Thyroid gland (tissue), 4 donors: ENCODE measurements at regions not wholly inside any gene's neighbourhood (a gene's known extent, or its start where the extent isn't known, plus 50 kb on each side); places are given as distances from the start of the nearest gene placed in this dataset.
"Not testable (repeated sequence)": the region's sequence is repeated elsewhere in the genome, so short reads cannot be mapped to it uniquely, and the experiment has no call there.

ENCODE experiments used
- DNase-seq, 2 donors: peaks; one replicate each; pipeline ENCODE4 v3.0.0-alpha.2; 2019
- H3K27ac ChIP-seq, 3 donors: fragments of 200-600 bp; sonication (generic); 1 replicate in 2 of 3; 2 replicates in 1 of 3; pipeline ENCODE4 v1.5.1; 2016 to 2019; ENCODE audit warnings: mild to moderate bottlenecking in 1 of 3, moderate library complexity in 1 of 3
- H3K27me3 ChIP-seq: fragments of 200-600 bp; sonication (generic); one replicate; pipeline ENCODE4 v1.5.1; 2019
- H3K36me3 ChIP-seq, 2 donors: fragments of 200-600 bp; sonication (generic); one replicate each; pipeline ENCODE4 v1.5.1; 2016 to 2019
- H3K4me1 ChIP-seq, 2 donors: fragments of 200-600 bp; sonication (generic); one replicate each; pipeline ENCODE4 v1.5.1; 2017 to 2019
- H3K4me3 ChIP-seq, 3 donors: fragments of 200-600 bp; sonication (generic); replicated peaks in 1 of 3; 1 replicate in 2 of 3; 2 replicates in 1 of 3; pipeline ENCODE4 v1.5.1; 2016; ENCODE audit warnings: mild to moderate bottlenecking in 1 of 3
- H3K9me3 ChIP-seq: fragments of 200-600 bp; sonication (generic); one replicate; pipeline ENCODE4 v1.5.1; 2017
- CTCF ChIP-seq, 6 experiments: fragments of 200-600 bp in 3 of 6; fragments of 450-650 bp in 3 of 6; sonication (generic) in 3 of 6; IDR thresholded peaks; one replicate each; pipeline ENCODE4 v1.5.1; 2016 to 2019; ENCODE audit warnings: antibody characterized with exemption in 6 of 6, mild to moderate bottlenecking in 2 of 6, inconsistent platforms in 1 of 6, moderate library complexity in 1 of 6
- POLR2A ChIP-seq, 2 donors: fragments of 450-650 bp; IDR thresholded peaks; one replicate each; pipeline ENCODE4 v1.6.1; 2017; ENCODE audit warnings: antibody characterized with exemption in 2 of 2, mild to moderate bottlenecking in 2 of 2, moderate library complexity in 1 of 2
- WGBS, 2 donors: methylation state at CpG; one replicate each; pipeline ENCODE4 v1.1.5; 2017; 5-methylcytosine and 5-hydroxymethylcytosine counted together
- intact Hi-C: fragments of 100-400 bp; cut with DNase I; formaldehyde crosslinking; loops from one replicate; pipeline ENCODE4 v1.15.1; 2023

GRCh38 chr10:23535381-23535780 lies 96.5 kb downstream of the OTUD1 start:
- Histone ChIP-seq H3K36me3 (no peaks in the 10 kb centered on the region), H3K4me1 (no peaks in the 10 kb centered on the region), H3K27me3 (no peaks in the 10 kb centered on the region), H3K27ac (no peak overlapping the region), H3K4me3 (no peak overlapping the region), H3K9me3 (no peaks in the 10 kb centered on the region)
- intact Hi-C loops = no loop called here
- 68 to 78% methylated on average over 1 of the region's 1 CpG for WGBS, 2 donors
- DNase-seq = no peak
- TF ChIP-seq POLR2A (IDR thresholded peaks at IDR 0.05) = no peak
- TF ChIP-seq CTCF (IDR thresholded peaks at IDR 0.05) = no peak

GRCh38 chr10:23538968-23539367 lies 100.1 kb downstream of the OTUD1 start:
- Histone ChIP-seq H3K4me3 (no peak overlapping the region), H3K4me1 (no peaks in the 10 kb centered on the region), H3K36me3 (no peaks in the 10 kb centered on the region), H3K27ac (no peak overlapping the region), H3K27me3 (no peaks in the 10 kb centered on the region), H3K9me3 (no peaks in the 10 kb centered on the region)
- DNase-seq = no peak
- intact Hi-C loops = no loop called here
- TF ChIP-seq CTCF (IDR thresholded peaks at IDR 0.05) (no peak), POLR2A (IDR thresholded peaks at IDR 0.05) (no peak)
- 92 to 98% methylated on average over 3 of the region's 3 CpGs for WGBS, 2 donors

GRCh38 chr10:23540401-23541030 lies 101.6 kb downstream of the OTUD1 start:
- no peaks in the 10 kb centered on the region for H3K4me1 ChIP-seq
- DNase-seq = no peak
- TF ChIP-seq POLR2A (IDR thresholded peaks at IDR 0.05) (no peak), CTCF (IDR thresholded peaks at IDR 0.05) (no peak)
- no peaks in the 10 kb centered on the region for H3K9me3 ChIP-seq
- intact Hi-C loops = no loop called here
- H3K27ac ChIP-seq = no peak overlapping the region
- H3K27me3 ChIP-seq = no peaks in the 10 kb centered on the region
- H3K4me3 ChIP-seq = no peak overlapping the region
- WGBS, 2 donors = 10 to 12% methylated on average over 2 of the region's 2 CpGs
- H3K36me3 ChIP-seq = no peaks in the 10 kb centered on the region

GRCh38 chr10:23543691-23544380 lies 105.0 kb downstream of the OTUD1 start:
- H3K9me3 ChIP-seq = no peaks in the 10 kb centered on the region
- no peaks in the 10 kb centered on the region for H3K27me3 ChIP-seq
- H3K27ac ChIP-seq = no peak overlapping the region
- no peak for TF ChIP-seq POLR2A (IDR thresholded peaks at IDR 0.05)
- no peak for TF ChIP-seq CTCF (IDR thresholded peaks at IDR 0.05)
- intact Hi-C loops = no loop called here
- no peaks in the 10 kb centered on the region for H3K36me3 ChIP-seq
- WGBS, 2 donors = 85 to 89% methylated on average over 9 of the region's 9 CpGs
- H3K4me3 ChIP-seq = no peak overlapping the region
- no peaks in the 10 kb centered on the region for H3K4me1 ChIP-seq
- DNase-seq = no peak

- H3K4me1 ChIP-seq, H3K9me3 ChIP-seq, DNase-seq, H3K27me3 ChIP-seq, H3K36me3 ChIP-seq, intact Hi-C loops, H3K4me3 ChIP-seq, H3K27ac ChIP-seq: not testable (repeated sequence)
- WGBS, 2 donors = 85 to 90% methylated on average over 2 of the region's 2 CpGs
Measured at GRCh38 chr10:23545866-23546265, 107.0 kb downstream of the OTUD1 start.
